Myocyte (in vitro differentiated cells): ENCODE measurements at regions not wholly inside any gene's neighbourhood (a gene's known extent, or its start where the extent isn't known, plus 50 kb on each side); places are given as distances from the start of the nearest gene placed in this dataset.
"Not testable (repeated sequence)": the region's sequence is repeated elsewhere in the genome, so short reads cannot be mapped to it uniquely, and the experiment has no call there.

Experiments used
- DNase-seq: peaks from one replicate; pipeline ENCODE4 v3.0.0-alpha.2; 2012; ENCODE audit warnings: low read depth

DNA sequence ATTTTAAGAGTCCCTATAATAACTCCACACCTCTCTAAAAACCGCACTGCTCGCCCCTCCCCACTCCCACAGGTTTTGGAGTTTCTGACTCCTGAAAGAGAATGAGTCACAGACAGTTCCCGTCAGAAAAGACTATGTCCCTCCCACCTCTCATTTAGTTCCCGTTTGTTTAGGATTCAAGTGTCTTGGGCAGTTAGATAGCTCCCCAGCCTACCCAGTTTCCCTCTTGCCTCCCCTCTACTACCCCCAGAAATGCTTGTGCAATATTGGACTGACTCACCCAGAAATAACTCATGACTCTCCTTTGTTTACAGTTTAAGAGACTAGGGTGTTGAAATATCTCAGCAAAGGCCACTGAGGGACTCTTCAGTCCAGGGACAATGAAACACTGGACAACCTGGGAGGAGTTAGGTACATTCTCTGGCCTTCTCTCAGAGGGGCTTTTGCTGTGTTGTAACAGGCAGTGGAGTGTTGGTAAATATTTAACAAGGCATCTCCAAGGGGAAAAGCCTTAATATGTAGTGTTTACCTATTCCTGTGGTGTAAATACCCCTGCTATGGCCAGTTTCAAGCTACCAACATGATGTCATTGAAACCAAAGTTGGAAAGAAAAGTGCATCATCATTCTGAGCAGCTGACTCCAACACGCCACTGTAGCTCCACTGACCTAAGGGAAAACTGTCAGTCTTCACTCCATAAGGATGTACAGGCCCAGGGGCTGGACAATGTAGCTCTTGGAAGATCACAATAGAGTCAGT is 96.1 kb upstream of the CHD2 start:
- DNase-seq = peak; percentile 97

- not testable (repeated sequence) for DNase-seq
Observed at GRCh38 chr15:92804610-92804936, 95.6 kb upstream of the CHD2 start.

- DNase-seq = no peak
Observed at GRCh38 chr15:92805080-92805690, 94.9 kb upstream of the CHD2 start.

DNA sequence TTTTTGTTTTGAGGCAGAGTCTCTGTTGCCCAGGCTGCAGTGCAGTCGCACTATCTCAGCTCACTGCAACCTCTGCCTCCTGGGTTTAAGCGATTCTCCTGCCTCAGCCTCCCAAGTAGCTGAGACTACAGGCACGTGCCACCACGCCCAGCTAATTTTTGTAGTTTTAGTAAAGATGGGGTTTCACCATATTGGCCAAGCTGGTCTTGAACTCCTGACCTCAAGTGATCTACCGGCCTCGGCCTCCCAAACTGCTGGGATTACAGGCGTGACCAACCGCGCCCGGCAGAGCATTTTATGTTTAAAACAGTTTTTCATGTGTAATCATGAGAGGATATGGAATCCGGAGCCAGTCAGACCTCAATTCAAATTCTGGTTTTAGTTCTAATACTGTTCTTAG is 94.0 kb upstream of the CHD2 start:
- not testable (repeated sequence) for DNase-seq

- no peak for DNase-seq
Observed at GRCh38 chr15:92806763-92807162, 93.4 kb upstream of the CHD2 start.

- DNase-seq = no peak
Observed at GRCh38 chr15:92807971-92808571, 92.1 kb upstream of the CHD2 start.

DNA sequence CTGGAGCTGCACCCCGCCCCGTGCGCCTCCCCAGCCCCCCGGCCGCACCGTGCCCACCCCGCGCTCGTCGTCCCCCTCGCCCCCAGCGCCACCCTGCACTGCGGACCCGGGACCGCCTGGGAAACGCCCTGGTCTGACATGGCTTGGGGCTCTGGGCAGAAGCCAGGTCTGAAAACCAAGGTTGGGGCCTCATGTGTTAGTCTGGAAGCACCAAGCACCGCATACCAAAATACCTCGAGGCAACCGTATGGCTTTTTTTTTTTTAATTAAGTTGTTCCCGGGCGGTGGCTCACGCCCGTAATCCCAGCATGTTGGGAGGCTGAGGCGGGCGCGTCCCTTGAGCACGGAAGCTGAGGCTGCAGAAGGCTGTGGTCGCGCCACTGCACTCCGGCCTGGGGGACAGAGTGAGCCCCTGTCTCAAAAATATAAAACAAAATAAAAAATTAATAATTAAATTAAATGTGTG is 91.5 kb upstream of the CHD2 start:
- peak; percentile 66 for DNase-seq

- peak; percentile 98 for DNase-seq
Observed at GRCh38 chr15:92809064-92809879, 90.9 kb upstream of the CHD2 start.

- peak; percentile 84 for DNase-seq
Observed at GRCh38 chr15:92809880-92810361, 90.2 kb upstream of the CHD2 start.

- DNase-seq = peak; percentile 95
Observed at GRCh38 chr15:92810418-92811138, 89.5 kb upstream of the CHD2 start.

DNA sequence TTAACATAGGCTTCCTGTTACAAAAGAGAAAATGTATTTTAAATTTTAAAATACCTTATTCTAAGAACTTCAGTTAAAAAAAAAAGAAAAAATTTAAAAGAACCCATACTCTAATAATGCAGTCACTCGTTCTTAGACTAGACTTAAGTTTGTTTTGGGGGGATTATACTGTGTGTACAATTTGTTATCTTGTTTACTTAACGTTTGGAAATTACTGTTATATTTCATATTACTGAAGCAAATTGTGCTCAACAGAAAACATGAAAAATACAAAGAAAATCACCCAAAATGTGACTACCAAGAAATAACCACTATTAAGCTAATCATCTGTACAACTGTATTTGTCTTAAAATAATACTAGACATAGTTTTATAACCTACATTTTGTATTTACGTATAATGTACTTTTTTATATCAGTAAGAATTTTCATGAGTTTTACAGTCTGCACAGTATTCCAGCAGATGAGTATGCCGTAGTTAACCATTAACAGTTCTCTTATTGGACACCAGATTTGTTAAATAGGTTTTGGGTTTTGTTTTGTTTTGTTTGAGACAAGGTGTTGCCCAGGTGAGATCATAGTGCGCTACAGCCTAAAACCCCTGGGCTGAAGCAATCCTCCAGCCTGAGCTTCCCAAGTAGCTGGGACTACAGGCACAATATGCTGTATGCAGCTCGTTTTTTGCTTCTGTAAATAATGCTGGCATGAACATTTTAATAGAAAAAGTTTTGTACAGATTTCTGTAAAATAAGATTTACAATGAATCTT is 88.8 kb upstream of the CHD2 start:
- no peak for DNase-seq

DNA sequence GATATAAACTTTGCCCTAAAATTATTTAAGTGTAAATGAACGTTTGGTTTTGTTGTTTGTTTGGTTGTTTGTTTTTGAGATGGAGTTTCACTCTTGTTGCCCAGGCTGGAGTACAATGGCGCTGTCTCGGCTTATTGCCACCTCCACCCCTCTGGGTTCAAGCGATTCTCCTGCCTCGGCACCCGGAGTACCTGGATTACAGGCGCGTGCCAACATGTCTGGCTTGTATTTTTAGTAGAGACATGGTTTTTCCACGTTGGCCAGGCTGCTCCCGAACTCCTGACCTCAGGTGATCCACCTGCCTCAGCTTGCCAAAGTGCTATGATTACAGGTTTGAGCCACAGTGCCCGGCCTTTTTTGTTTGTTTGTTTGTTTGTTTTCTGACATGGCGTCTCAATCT is 87.9 kb upstream of the CHD2 start:
- DNase-seq = no peak

DNA sequence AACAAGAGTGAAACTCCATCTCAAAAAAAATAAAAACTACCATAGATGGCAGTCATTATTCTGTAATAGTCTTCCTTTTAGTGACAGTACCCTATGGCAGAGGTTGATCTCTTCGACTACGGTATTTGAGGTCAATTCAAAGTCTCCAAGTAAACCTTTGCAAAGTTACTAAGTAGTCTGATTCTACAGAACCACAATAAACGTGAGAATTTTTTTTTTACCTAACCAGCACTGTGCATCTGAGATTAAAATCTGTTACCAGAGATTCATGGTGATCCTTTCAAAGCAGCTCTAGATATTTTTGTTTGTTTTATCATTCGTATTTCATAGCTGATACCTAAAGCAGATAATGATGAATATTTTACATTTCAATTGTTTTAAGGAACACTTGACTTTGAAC is 86.6 kb upstream of the CHD2 start:
- DNase-seq = no peak

DNA sequence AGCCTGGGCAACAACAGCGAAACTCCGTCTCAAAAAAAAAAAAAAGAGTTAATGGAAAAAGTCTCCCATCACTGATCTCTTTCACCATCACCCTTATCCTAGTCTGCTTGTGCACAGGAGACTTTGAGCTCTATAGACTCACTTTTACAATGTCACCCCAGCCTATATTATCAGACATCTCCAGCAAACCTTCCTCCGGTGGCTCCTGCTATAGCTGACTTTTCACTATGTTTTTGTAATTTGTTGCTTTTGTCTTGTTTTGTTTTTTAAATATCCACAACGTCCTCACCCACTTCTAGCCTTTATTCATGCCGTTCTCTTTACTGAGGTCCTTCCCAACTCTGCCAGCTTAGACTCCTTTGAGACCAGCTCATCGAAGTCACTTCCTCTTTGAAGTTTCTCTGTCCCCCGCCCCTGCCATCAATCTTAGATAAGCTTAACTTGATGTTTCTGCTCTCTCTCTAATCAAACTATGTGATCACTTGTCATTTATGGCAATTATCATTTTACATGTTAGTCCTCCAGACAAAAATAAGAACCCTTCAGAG is 82.7 kb upstream of the CHD2 start:
- no peak for DNase-seq

DNA sequence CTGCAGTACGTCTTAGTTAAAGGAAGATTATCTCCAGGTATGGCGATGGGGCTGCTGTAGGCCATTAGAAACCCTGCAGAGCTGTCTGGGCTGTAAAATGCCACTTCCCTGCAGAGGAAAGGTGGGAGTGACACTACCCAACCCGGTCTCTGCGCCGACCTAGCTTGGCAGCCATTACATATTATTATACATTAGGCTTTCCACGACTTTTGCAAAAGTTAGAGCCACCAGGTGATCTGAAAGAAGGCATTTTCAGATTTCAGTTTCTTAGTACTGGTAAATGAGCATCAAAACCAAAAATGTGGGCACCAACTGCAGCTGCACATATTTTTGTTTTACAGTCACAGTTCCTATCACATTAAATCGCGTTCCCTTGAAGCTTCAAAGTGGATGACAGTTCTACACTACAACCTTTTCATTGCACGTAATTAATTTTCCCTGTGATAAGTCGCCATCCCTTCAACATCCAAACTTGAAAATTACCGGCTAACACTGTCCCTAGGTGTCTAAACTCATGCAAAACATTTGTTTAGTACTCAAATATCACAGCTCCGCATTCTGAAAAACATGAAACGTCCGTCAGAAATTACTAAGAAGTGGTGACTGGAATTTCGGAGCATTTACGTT is 81.4 kb upstream of the CHD2 start:
- DNase-seq = no peak

DNA sequence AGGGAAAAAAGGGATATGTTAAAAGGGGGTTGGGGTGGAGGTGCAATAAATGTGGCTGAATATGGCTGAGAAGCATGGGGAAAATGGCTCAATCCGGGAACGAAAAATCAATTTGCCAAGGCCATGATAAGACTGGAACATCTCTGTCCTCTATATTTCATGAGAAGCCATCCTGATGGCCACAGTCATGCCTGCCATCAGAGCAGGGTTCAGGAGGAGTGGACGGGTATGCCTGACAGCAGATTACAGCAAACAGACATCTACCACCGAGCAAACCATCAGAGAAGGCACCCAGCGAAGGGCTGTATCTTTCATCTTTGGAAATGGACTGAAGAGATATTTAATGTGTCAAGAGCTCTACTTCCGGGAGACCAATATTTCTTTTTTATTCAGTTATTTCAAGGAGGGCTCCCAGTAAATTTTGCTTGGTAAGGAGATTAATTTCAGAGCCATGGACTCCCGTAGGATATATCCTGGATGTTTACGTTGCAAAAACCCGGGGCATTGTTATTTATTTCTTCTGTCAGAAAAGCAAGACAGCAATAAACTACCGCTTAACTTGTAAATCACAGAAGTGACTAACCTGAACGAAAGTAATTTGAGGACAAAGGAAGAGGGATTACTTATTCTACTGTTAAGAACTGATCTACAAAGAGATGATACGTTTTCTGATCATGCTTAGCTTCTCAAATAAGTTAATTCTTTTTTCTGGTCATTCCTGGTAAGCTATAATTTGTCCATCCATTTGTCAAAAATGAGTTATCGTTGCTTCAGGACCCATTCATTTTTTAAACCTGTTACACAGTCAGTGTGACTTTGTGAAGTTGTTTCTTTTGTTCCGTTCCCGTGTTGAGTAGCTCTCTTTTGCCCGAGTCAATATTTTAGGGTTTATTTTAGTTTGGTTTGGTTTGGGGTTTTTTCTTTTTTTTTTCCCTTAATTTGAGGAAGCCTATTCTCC is 80.6 kb upstream of the CHD2 start:
- peak; percentile 58 for DNase-seq

DNA sequence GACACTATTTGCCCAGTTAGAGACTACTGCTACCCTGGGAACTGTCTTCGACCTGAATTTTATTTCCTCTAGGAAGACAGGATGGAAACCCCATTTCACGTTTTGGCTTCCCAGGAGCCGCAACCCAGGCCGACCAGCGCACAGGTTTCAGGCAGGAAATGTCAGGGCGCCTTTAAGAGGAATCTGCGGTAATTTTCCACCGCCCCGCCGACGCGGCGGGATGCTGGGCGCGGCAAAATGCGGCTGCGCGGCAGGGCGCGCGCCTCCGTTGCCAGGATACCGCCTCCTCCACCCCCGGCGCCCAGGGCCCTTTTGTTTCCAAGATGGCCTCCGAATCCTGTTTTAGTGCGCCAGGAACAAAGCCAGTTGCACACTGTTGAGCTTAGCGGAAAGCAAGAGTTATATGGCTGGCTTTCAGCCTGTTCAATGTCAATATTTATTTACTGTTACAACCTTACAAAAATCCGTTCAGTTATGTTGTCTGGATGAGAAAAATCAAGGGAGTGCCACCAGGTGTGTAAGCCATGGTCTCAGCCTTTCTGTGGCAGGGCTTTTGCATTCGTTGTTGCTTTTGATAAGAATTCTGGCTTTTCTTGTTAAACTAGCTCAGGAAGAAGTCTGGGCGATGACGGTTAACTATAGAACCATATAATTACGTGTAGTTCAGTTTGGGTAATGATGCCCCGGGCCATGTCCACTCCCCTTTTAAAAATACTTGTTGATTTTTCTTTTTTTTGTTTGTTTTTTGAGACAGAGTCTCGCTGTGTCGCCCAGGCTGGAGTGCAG is 79.7 kb upstream of the CHD2 start:
- peak; percentile 95 for DNase-seq
